ENCODE measurements at regions not wholly inside any gene's neighbourhood (a gene's known extent, or its start where the extent isn't known, plus 50 kb on each side); places are given as distances from the start of the nearest gene placed in this dataset.

DNA sequence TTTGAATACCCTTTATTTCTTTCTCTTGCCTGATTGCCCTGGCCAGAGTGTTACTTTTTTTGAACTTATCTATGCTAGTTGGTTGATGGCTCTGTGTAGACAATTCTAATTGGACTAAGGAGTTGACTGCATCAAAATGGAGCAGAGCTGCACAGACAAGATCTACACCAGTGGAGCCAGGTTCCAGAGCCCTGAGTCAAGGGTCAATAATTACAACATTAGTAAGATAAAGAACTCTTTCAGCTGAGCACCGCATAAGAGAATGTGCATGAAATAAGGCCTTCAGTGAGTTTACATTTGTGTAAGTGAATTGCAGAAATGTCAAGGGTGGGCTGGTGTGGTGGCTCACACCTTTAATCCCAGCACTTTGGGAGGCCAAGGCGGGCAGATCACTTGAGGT is 599.7 kb upstream of the TENM3 start:
- no peak for DNase-seq (ENCODE audit: low read depth in 4 of 6, low spot score in 6 of 6)
- no CpG with 5 or more reads among the region's 2 CpGs for WGBS (ENCODE audit: insufficient coverage)

DNA sequence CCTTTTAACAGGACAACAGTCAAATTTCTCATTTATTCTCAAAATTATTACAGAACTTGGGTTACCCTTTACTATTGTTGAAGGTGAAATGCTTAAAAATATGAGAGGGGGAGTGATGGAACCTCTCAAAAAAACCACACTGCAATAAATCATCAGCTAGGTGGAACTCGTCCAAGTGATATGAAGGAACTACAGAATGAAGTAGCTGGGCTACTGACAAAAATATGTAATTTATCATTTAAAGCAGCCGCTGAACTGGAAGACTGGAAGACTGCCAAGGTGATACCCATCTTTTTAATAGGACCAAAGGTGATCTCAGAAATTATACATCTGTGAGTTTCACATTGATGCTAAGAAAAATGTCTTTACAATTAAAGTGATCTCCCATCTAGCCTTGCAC is 597.7 kb upstream of the TENM3 start:
- no peaks in the 10 kb centered on the region for H3K4me1 ChIP-seq (ENCODE audit: control insufficient read depth, insufficient read depth, low read length)
- H3K27me3 ChIP-seq (ENCODE audit: control insufficient read depth, insufficient read depth, low read length): no peaks in the 10 kb centered on the region
- no peaks in the 10 kb centered on the region for H3K9me3 ChIP-seq (ENCODE audit: control insufficient read depth, insufficient read depth, low read length)
- H3K4me3 ChIP-seq (ENCODE audit: low read depth, low read length): no peak overlapping the region
- WGBS (ENCODE audit: insufficient coverage): no CpG with 5 or more reads among the region's 2 CpGs
- no peak overlapping the region for H3K27ac ChIP-seq (ENCODE audit: low read depth, low read length)
- no peaks in the 10 kb centered on the region for H3K36me3 ChIP-seq (ENCODE audit: control insufficient read depth, insufficient read depth, low read length)
- no peak for DNase-seq (ENCODE audit: low read depth in 4 of 6, low spot score in 6 of 6)

More for the DNA sequence above, 599.7 kb upstream of the TENM3 start:
- Histone ChIP-seq H3K27ac (ENCODE audit: low read depth, low read length) (no peak overlapping the region), H3K4me1 (ENCODE audit: control insufficient read depth, insufficient read depth, low read length) (no peaks in the 10 kb centered on the region), H3K27me3 (ENCODE audit: control insufficient read depth, insufficient read depth, low read length) (no peaks in the 10 kb centered on the region), H3K9me3 (ENCODE audit: control insufficient read depth, insufficient read depth, low read length) (no peaks in the 10 kb centered on the region), H3K4me3 (ENCODE audit: low read depth, low read length) (no peak overlapping the region), H3K36me3 (ENCODE audit: control insufficient read depth, insufficient read depth, low read length) (no peaks in the 10 kb centered on the region)

DNA sequence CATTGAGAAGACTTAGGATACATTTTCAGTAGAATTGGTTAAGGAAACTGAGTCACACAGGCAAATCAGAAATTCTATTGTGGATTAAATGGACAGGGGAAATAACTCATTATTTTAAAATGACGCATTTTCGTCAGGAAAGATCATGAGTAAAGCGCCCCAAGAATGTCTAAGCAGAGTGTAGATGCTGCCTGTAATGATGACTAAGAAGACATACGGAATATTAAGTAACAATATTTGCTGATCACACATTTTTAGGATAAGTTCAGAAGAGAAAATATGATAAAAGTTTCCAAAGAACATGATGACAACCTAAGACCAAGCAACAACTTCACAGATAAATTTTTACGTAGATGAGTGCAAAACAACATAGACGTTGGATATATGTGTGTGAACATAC is 596.3 kb upstream of the TENM3 start:
- no CpG with 5 or more reads among the region's 6 CpGs for WGBS (ENCODE audit: insufficient coverage)

DNA sequence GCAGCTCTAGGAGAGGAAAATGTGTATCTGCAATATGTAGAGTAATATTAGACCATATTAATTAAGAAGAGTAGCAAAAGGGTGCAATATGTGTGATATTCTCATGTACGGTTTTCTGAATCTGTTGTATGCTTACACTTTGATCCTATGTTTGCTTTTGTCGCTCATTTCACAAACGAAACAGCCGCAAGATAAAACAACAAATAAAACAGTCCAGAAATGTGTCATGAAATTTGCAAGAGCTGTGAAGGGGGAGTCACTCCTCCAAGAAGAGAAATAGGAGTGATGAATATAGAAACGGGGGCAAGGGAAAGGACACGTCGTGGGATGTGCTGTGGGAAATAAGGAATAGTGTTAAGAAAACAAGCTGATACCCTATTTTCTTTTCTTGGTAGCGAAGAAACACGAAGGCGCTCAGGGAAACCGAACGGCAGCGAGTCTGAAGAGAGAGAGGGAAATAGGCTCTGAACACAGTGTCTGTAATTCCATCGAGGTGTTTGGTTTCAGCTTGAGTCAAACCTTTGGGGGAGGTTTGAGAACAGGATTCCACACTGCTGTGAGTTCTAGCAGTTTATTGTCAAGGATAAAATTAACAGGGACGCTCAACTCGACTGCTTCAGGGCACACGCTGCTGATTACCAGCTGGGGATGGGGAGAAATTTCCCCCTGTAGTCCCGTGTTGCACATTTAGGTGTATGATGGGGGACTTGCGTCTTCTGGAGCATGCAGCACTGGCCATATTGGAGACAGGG is 595.6 kb upstream of the TENM3 start:
- H3K27me3 ChIP-seq (ENCODE audit: control insufficient read depth, insufficient read depth, low read length): no peaks in the 10 kb centered on the region
- DNase-seq (ENCODE audit: low read depth in 4 of 6, low spot score in 6 of 6): peak in 4 of 6 donors; percentile 21 to 88 (median 26)
- 56% methylated on average over 13 of the region's 19 CpGs for WGBS (ENCODE audit: insufficient coverage)
- no peak overlapping the region for H3K27ac ChIP-seq (ENCODE audit: low read depth, low read length)
- H3K4me1 ChIP-seq (ENCODE audit: control insufficient read depth, insufficient read depth, low read length): no peaks in the 10 kb centered on the region
- H3K4me3 ChIP-seq (ENCODE audit: low read depth, low read length): no peak overlapping the region
- no peaks in the 10 kb centered on the region for H3K36me3 ChIP-seq (ENCODE audit: control insufficient read depth, insufficient read depth, low read length)
- no peaks in the 10 kb centered on the region for H3K9me3 ChIP-seq (ENCODE audit: control insufficient read depth, insufficient read depth, low read length)

More for the DNA sequence above, 596.3 kb upstream of the TENM3 start:
- Histone ChIP-seq H3K36me3 (ENCODE audit: control insufficient read depth, insufficient read depth, low read length) (no peaks in the 10 kb centered on the region), H3K27ac (ENCODE audit: low read depth, low read length) (no peak overlapping the region), H3K27me3 (ENCODE audit: control insufficient read depth, insufficient read depth, low read length) (no peaks in the 10 kb centered on the region), H3K9me3 (ENCODE audit: control insufficient read depth, insufficient read depth, low read length) (no peaks in the 10 kb centered on the region), H3K4me3 (ENCODE audit: low read depth, low read length) (no peak overlapping the region), H3K4me1 (ENCODE audit: control insufficient read depth, insufficient read depth, low read length) (no peaks in the 10 kb centered on the region)
- DNase-seq (ENCODE audit: low read depth in 4 of 6, low spot score in 6 of 6): no peak

DNA sequence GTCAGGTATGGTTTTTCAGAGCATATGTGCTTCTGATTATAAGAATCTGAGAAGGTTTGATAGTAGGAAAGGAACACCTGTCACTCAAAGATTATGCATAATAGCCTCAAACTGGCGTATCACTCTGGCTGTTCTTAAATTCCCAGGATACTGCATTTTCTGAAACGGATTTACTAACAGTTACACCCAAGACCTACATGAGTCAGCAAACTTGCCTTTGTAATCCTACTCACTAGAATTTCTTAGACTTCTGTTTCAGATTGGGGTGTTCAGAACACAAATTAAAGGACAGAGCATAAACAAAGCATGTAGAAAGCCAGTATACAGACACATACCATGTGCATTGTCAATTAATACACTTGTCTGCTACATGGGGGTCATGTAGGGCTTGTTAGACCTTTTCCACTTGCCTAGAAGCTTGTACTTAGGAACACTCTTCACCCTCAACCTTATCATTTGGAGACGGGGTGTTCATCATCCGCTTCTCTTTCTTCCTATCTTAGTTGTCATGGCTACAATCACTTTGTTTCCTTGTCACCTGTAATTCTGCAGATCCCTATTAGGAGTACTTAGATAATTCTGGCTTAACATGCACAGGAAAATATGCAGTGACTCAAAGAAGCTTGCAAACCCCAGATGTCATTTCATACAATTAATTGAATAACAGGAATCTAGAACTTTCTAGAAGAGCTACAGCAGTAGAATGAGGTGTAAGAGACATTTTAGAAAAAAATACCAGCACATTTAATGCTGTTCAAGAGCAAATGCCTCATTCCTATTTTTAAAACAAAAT is 593.0 kb upstream of the TENM3 start:
- no peaks in the 10 kb centered on the region for H3K4me1 ChIP-seq (ENCODE audit: control insufficient read depth, insufficient read depth, low read length)
- no peak overlapping the region for H3K27ac ChIP-seq (ENCODE audit: low read depth, low read length)
- H3K9me3 ChIP-seq (ENCODE audit: control insufficient read depth, insufficient read depth, low read length): no peaks in the 10 kb centered on the region
- H3K4me3 ChIP-seq (ENCODE audit: low read depth, low read length): no peak overlapping the region
- no CpG with 5 or more reads among the region's 4 CpGs for WGBS (ENCODE audit: insufficient coverage)
- H3K27me3 ChIP-seq (ENCODE audit: control insufficient read depth, insufficient read depth, low read length): no peaks in the 10 kb centered on the region
- DNase-seq (ENCODE audit: low read depth in 4 of 6, low spot score in 6 of 6): no peak
- no peaks in the 10 kb centered on the region for H3K36me3 ChIP-seq (ENCODE audit: control insufficient read depth, insufficient read depth, low read length)

DNA sequence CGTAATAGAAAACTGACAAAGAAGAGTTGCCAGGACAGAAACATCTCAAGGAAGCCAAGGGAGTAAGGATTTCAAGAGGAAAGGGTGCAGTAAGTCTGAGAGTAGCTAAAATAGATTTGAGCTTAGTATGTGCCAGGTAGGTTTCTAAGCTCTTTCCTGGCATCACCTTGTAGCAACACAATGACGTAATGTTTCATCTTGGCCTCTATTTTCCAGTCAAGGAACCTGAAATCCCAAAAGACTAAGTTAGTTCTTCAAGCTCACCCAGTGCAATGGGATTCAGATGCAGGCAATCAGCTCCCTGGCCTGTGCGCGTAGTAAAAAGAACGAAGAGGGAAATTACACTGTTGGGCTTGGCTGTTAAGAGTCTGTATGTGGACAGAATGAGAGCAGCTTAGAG is 586.5 kb upstream of the TENM3 start:
- Histone ChIP-seq H3K4me3 (ENCODE audit: low read depth, low read length) (no peak overlapping the region), H3K4me1 (ENCODE audit: control insufficient read depth, insufficient read depth, low read length) (no peaks in the 10 kb centered on the region), H3K9me3 (ENCODE audit: control insufficient read depth, insufficient read depth, low read length) (no peaks in the 10 kb centered on the region), H3K36me3 (ENCODE audit: control insufficient read depth, insufficient read depth, low read length) (no peaks in the 10 kb centered on the region), H3K27me3 (ENCODE audit: control insufficient read depth, insufficient read depth, low read length) (no peaks in the 10 kb centered on the region), H3K27ac (ENCODE audit: low read depth, low read length) (no peak overlapping the region)
- 90% methylated on average over 5 of the region's 5 CpGs for WGBS (ENCODE audit: insufficient coverage)
- no peak for DNase-seq (ENCODE audit: low read depth in 4 of 6, low spot score in 6 of 6)

DNA sequence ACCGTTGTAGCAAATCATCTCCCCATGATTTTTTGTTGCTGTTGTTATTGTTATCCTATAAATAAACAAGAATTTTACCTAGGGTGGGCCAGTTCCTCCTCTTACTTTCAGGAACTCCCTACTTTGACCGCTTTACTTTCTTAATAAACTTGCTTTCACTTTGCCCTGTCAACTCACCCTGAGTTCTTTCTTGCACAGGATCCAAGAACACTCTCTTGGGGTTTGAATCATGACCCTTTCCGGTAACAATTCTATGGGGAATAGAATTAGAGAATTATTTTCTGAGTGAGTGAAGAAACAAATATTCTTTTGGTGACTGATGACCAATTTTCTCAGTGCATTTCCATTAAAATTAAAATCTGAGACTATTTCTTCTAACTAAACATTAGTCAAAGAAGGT is 584.0 kb upstream of the TENM3 start:
- no peak overlapping the region for H3K27ac ChIP-seq (ENCODE audit: low read depth, low read length)
- WGBS (ENCODE audit: insufficient coverage): no CpG with 5 or more reads among the region's 3 CpGs
- no peaks in the 10 kb centered on the region for H3K27me3 ChIP-seq (ENCODE audit: control insufficient read depth, insufficient read depth, low read length)
- no peaks in the 10 kb centered on the region for H3K36me3 ChIP-seq (ENCODE audit: control insufficient read depth, insufficient read depth, low read length)
- H3K4me1 ChIP-seq (ENCODE audit: control insufficient read depth, insufficient read depth, low read length): no peaks in the 10 kb centered on the region
- no peak overlapping the region for H3K4me3 ChIP-seq (ENCODE audit: low read depth, low read length)
- DNase-seq (ENCODE audit: low read depth in 4 of 6, low spot score in 6 of 6): no peak
- H3K9me3 ChIP-seq (ENCODE audit: control insufficient read depth, insufficient read depth, low read length): no peaks in the 10 kb centered on the region

DNA sequence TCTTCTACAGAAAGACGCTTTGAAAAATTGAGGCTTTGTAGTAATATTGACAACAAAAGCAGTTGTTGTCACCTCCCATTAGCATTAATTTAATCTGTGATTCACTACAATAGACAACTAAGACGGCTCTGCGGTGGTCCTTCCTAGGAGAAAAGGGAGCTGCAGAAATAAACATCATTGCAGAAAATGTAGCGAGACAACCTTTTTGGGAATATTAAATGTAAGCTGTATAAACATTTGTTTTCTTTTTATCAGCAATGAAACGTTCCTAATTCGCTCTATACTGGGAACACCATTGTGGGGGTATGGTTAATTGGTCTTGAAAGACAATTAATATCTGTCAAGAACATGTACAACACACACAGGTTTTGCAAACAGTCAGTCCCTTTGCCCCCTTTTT is 583.3 kb upstream of the TENM3 start:
- Histone ChIP-seq H3K4me3 (ENCODE audit: low read depth, low read length) (no peak overlapping the region), H3K27ac (ENCODE audit: low read depth, low read length) (peak overlapping the region; percentile 13), H3K4me1 (ENCODE audit: control insufficient read depth, insufficient read depth, low read length) (no peaks in the 10 kb centered on the region), H3K27me3 (ENCODE audit: control insufficient read depth, insufficient read depth, low read length) (no peaks in the 10 kb centered on the region), H3K36me3 (ENCODE audit: control insufficient read depth, insufficient read depth, low read length) (no peaks in the 10 kb centered on the region), H3K9me3 (ENCODE audit: control insufficient read depth, insufficient read depth, low read length) (no peaks in the 10 kb centered on the region)
- DNase-seq (ENCODE audit: low read depth in 4 of 6, low spot score in 6 of 6): no peak
- no CpG with 5 or more reads among the region's 6 CpGs for WGBS (ENCODE audit: insufficient coverage)

DNA sequence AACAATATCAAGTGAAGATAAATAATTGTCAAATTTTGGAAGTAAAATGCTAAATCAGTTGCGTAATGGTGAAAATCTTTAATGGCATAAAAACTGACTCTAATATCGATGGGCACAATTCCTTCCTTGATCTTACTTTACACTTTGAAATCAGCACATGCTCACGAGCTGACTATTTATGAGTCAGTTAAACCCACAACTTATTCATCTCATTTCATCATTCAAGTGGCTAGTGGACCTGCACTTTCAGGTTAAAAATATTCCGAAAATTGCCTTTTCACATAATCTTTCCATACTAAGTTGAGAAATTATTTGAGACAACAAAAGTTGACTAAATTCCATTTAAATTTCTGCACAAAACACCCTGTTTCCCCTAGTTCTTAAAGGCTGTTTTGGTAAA is 582.1 kb upstream of the TENM3 start:
- H3K27ac ChIP-seq (ENCODE audit: low read depth, low read length): no peak overlapping the region
- no peaks in the 10 kb centered on the region for H3K36me3 ChIP-seq (ENCODE audit: control insufficient read depth, insufficient read depth, low read length)
- 71% methylated on average over 1 of the region's 4 CpGs for WGBS (ENCODE audit: insufficient coverage)
- no peaks in the 10 kb centered on the region for H3K4me1 ChIP-seq (ENCODE audit: control insufficient read depth, insufficient read depth, low read length)
- no peaks in the 10 kb centered on the region for H3K9me3 ChIP-seq (ENCODE audit: control insufficient read depth, insufficient read depth, low read length)
- no peaks in the 10 kb centered on the region for H3K27me3 ChIP-seq (ENCODE audit: control insufficient read depth, insufficient read depth, low read length)
- DNase-seq (ENCODE audit: low read depth in 4 of 6, low spot score in 6 of 6): no peak
- H3K4me3 ChIP-seq (ENCODE audit: low read depth, low read length): no peak overlapping the region

DNA sequence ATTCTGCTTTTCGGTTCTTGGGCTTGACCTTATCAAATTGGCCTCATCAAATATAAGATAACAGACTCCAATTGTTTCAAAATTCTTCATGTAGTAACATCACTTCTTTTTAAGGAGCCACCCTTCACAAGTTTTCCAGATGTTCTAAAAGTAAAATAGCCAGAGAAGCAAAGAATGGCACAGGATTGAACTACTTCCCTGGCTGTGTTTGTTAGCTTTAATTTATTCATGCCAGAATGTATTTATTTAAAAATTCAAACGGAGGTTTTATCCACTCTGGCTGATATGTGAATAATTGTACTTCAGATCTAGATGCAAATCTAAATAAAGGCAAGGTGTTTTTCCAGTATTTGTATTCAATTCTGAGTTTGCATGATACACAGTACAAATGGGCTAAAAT is 581.3 kb upstream of the TENM3 start:
- Histone ChIP-seq H3K4me1 (ENCODE audit: control insufficient read depth, insufficient read depth, low read length) (no peaks in the 10 kb centered on the region), H3K36me3 (ENCODE audit: control insufficient read depth, insufficient read depth, low read length) (no peaks in the 10 kb centered on the region), H3K9me3 (ENCODE audit: control insufficient read depth, insufficient read depth, low read length) (no peaks in the 10 kb centered on the region), H3K4me3 (ENCODE audit: low read depth, low read length) (no peak overlapping the region), H3K27me3 (ENCODE audit: control insufficient read depth, insufficient read depth, low read length) (no peaks in the 10 kb centered on the region), H3K27ac (ENCODE audit: low read depth, low read length) (peak overlapping the region; percentile 22)
- no CpG with 5 or more reads among the region's 2 CpGs for WGBS (ENCODE audit: insufficient coverage)
- no peak for DNase-seq (ENCODE audit: low read depth in 4 of 6, low spot score in 6 of 6)

Data from spinal cord (tissue), 9 donors.